GM04504 (cell line): ENCODE measurements at regions not wholly inside any gene's neighbourhood (a gene's known extent, or its start where the extent isn't known, plus 50 kb on each side); places are given as distances from the start of the nearest gene placed in this dataset.

Experiments
- DNase-seq: peaks from one replicate; pipeline ENCODE4 v3.0.0-alpha.2; 2012; ENCODE audit warnings: low read depth

GRCh38 chr16:8374586-8375231 is 215.6 kb downstream of the TMEM114 start:
- no peak for DNase-seq

DNA sequence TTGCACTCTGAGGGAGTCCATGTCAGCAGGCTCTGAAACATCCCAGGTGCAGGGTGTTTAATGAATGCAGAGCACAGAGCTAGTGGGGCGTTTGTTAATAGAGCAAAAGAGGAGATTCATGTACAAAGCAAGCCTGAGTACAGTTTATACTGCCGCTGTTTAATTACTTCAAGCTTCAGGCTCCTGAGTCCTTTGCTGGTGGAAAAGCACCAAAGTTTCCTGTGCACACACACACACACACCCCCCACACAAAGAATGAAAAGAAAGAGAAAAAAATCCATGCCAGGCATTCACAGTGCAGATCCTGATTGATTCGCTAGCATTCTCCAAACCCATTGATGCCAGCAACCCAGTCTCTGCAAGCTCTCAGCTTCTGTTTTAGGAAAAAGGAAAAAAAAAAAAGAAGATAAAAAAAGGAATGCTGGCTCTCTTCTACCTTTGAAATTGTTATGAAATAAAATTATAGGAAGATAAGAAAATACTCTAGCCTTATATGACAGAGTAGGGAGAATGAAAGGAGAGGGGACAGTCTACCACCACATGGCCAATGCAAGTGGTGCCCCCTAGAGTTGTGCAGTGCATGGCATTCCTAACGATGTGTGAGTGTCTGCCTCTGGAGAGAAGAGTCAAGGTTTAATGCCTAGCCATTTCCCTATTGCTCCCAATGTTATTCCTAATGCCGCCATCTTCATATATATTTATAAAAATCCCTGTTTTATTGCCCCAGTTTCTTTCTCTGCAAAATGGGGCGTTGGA is 216.5 kb downstream of the TMEM114 start:
- no peak for DNase-seq

DNA sequence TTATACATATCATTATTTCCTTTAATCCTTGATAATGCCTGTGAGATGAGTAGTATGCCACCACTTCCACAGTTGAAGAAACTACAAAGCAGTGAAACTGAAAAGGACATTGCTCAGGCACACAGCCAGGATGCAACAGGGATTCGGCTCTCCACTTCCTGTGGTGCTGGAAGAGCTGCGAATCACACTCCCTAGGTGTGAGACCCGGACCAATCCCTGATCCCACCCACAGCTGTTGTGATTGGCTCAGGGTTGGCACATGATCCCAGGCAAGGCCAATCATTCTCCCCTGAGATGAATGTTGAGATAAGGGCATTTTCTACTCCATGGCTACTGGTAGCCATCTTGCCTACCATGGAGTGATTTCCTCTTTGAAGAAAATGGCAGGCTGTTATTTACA is 218.2 kb downstream of the TMEM114 start:
- DNase-seq = no peak

DNA sequence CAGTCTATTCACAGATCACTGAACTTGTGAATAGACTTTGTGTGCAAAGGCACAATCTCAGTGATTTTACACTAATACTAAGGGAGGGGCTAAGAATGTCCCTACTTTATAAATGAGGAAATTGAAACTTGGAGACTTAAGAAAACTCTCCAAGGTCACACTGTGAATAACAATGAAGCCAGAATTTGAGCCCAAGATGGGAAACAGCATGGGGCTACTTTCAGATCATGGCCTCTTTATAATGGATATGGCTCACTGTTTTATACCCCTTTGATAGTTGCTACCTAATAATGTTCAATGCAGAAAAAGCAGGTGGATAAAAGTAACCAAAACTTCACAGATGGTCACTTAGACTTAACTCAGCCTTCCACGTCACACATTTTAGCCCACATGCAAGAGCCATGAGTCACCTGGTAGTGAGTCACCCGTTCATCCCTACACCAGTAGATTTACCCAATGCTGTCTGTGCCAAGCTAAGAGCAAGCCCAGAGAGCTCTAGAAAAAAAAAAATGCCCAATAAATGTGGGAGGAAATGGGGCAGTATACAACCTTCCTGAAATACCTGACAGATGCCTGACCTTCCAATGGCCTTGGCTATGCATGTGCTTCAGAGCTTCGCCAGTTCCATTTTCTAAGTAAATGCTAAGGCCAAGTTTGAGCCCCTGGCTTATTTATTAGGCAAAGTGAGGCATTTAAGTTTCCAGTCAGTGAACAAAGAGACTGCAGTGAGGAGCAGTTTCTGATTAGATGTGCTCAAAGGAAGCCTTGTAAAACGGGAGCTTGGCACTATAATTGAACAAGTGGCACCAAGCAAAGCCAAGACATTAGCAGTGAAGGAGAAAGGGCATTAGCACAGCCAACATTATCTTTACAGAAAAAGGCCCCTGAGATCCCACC is 219.7 kb downstream of the TMEM114 start:
- DNase-seq = no peak

- no peak for DNase-seq
Observed at GRCh38 chr16:8358937-8359336, 231.4 kb downstream of the TMEM114 start.

DNA sequence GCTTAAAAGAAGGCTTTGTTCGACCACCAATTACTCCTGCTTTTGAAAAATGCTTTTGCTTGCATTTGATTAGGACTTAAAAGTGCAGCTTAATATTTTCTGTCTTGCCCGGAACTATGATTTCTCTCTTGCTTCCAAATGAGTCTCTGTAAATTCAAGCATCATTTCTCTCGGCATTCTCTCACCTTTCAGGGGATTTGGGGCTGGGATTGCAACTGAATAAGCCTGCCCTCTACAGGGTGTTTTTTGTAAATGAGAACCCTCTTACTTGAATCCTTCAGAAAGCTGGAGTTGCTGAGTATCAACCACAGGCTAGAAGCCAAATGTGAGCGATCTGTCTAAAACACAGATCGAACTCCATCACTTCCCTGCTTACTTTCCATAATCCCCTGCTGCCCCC is 234.6 kb downstream of the TMEM114 start:
- no peak for DNase-seq

- no peak for DNase-seq
Observed at GRCh38 chr16:8346294-8346693, 244.0 kb downstream of the TMEM114 start.

DNA sequence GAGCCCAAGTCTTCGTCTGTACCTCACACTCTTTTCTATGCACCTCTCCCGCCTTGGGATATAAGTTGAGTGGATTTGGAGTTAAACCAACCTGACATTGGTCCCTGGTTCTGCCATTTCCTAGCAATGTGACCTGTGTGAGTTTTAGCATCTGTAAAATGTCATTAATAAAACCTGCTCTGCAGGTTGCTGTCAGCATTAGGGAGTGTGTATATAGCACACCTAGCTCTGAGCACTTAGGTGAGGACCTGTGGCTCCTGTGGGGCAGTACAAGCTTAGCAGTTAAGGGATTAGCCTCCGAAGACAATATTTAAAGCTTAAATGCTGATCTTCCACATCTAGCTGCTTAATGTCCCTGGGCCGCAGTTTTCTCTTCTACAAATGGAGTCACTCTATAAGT is 248.0 kb downstream of the TMEM114 start:
- DNase-seq = no peak

GRCh38 chr16:8330761-8331160 is 259.6 kb downstream of the TMEM114 start:
- no peak for DNase-seq

DNA sequence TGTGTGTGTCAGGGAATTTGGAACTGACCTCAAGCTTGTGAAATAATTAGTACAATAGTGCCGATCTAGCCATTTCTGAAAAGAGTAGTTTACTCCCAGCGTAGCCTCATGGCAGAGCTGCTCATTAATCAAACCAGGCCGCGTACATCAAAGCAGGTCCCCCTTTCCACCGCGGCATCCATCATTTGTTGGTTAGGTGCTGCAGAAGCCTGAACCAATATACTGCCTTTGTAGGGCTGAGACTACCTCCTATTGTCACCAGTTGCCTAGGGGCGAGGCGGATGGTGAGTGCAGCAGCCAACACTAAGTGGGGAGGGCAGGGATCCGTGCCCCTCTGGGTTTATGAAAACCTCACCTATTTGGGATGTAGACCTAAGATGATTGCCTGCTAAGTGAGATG is 264.1 kb downstream of the TMEM114 start:
- DNase-seq = no peak

DNA sequence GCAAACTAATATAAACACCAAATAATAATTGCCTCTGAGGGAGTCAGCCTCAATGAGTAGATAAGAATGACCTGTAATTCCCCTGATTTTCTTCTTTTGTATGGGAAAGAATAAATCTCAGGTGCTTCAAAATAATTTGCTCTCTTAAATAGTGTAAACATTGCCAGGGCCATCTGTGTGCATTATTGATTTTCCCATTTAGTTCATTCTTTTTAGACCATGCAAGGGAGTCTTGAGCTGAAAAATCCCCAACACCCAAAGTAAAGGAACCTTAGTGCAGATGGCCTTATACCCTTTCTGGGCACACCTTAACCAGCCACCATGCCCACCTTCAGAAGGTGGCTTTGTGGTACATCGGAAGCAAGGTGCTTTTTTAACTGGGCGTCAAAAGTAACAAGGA is 267.2 kb downstream of the TMEM114 start:
- no peak for DNase-seq

DNA sequence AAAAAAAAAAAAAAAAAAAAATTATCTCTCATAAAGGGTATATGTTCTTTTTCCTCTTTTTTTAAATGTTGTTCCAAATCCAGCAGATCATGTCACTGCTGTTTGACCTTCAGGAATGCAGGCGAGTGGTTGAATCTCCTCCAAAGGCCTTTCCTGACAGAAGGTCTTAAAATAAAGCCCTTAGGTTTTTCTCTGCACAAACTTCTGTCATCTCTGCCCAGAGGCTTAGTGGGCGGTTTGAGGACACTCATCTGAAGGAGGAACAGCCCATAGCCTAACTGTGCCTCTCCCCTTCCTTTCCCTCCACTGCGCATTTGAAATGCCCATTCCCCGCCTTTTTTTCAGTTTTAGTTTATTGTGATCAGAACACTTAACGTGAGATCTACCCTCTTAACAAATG is 270.2 kb downstream of the TMEM114 start:
- DNase-seq = no peak

DNA sequence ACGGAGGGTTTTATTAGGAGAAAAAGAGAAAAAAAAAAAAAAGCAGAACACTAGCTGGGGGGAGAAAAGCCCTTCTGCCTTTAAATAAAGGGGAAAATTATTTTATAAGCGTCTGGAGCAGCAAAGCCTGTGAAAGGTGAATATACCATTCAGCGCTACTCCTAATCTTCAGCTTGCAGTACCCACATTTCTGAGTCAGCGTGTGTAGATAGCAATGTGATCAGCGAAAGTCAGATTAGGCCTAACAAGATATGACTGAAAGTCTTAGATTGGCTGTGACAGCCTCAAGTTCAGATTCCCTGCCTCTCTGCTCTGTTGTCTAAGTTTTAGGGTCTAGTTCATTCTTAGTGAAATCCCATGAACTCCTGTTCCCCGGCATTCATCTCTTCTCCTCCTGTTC is 279.5 kb downstream of the TMEM114 start:
- DNase-seq = no peak

- no peak for DNase-seq
Observed at GRCh38 chr16:8310323-8310722, 280.0 kb downstream of the TMEM114 start.

DNA sequence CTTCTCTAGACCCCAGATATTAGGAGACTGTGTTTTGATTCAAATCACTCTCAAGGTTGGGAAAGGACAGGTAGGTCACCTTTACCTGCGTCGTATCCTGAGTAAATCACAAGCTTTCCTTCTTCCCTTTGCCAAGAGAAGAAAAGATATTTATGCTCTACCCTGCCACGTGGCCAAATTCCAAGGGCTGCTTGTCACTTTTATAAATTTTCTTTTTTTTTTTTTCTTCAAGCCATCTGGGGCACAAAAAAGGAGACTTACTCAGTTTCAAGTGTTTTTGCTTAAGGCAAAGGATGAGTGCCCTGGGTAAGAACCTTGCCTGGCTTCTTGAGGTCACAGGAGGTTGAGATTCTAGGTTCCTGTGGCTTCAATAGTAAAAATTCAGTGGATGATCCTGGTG is 285.1 kb downstream of the TMEM114 start:
- no peak for DNase-seq

DNA sequence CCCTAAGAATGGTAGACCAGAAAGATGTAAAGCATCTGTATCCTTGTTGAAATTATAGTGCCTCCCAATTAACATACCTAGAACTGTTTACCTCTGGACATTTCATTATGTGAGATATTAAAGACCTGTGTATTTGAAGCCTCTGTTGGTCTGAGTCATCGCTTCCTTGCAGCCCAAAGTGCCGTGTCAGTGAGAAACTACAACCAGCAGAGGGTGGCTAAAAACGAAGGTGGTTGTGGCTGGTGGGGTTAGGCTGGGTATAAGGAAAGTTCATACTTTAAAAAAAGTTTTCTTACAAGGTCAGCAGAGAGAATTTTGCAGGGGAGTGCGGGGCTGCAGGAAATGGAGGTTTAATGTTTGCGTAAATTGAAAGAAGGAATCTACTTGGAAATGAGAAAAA is 290.7 kb downstream of the TMEM114 start:
- DNase-seq = no peak

- no peak for DNase-seq
Observed at GRCh38 chr16:8295513-8296237, 294.6 kb downstream of the TMEM114 start.

GRCh38 chr16:8293413-8293812 is 296.9 kb downstream of the TMEM114 start:
- no peak for DNase-seq

GRCh38 chr16:8292271-8292670 is 298.0 kb downstream of the TMEM114 start:
- DNase-seq = no peak

DNA sequence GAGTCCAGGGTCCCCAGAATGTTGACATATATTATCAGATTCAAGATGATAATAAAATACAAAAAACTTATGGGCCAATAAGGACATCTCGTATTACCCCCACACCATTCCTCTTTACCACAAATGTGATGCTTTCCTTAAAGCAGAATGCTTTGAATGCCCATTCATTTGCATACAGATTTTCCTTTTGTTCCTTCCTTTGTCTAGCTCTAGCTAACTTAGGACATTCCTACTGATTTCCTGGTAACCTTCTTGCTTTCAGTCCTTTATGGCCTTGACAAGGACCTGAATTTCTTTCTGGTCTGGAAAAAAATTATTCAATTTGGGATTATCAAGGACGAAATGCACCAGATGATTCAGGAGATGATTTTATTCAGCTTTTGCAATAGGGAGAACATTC is 304.0 kb downstream of the TMEM114 start:
- DNase-seq = no peak

GRCh38 chr16:8283195-8283594 is 307.1 kb downstream of the TMEM114 start:
- no peak for DNase-seq

DNA sequence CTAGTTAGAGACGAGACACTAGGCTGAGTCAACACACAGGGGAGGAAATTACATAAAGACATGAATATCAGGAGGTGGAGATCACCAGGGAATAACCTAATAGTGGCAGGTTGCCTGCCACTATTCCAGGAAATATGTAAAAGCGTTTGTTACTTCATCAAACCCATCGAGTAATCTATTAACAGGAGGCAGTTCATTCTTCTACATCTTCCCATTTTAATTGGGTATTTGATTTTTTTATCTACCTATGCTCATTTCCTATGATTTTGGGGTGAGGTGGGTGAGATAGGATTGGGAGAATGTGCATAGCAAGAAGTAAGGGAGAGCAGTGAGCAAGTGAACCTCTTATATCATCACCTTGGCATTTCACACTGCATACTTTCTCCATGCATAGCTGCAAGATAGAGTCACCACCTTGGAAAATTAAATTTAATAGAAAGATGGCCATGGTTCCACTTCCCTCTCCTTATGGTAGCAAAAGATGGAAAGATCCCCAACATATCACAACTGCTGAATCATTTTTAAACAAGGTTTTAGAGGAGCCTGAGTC is 312.2 kb downstream of the TMEM114 start:
- no peak for DNase-seq
